ENCODE measurements at regions not wholly inside any gene's neighbourhood (a gene's known extent, or its start where the extent isn't known, plus 50 kb on each side); places are given as distances from the start of the nearest gene placed in this dataset.
"Not testable (repeated sequence)": the region's sequence is repeated elsewhere in the genome, so short reads cannot be mapped to it uniquely, and the experiment has no call there.

GRCh38 chr9:81077572-81077971 lies 611.8 kb downstream of the TLE1 start:
- no peak for DNase-seq (ENCODE audit: low read depth, low spot score)

GRCh38 chr9:81076131-81076530 lies 613.2 kb downstream of the TLE1 start:
- DNase-seq (ENCODE audit: low read depth, low spot score): no peak

GRCh38 chr9:81074221-81074620 lies 615.1 kb downstream of the TLE1 start:
- no peak for DNase-seq (ENCODE audit: low read depth, low spot score)

GRCh38 chr9:81073821-81074220 lies 615.5 kb downstream of the TLE1 start:
- no peak for DNase-seq (ENCODE audit: low read depth, low spot score)

GRCh38 chr9:81072758-81073157 lies 616.6 kb downstream of the TLE1 start:
- DNase-seq (ENCODE audit: low read depth, low spot score): no peak

- no peak for DNase-seq (ENCODE audit: low read depth, low spot score)
Observed at GRCh38 chr9:81071108-81071507, 618.2 kb downstream of the TLE1 start.

GRCh38 chr9:81070689-81071088 lies 618.7 kb downstream of the TLE1 start:
- DNase-seq (ENCODE audit: low read depth, low spot score): no peak

GRCh38 chr9:81069923-81070322 lies 619.4 kb downstream of the TLE1 start:
- no peak for DNase-seq (ENCODE audit: low read depth, low spot score)

GRCh38 chr9:81069038-81069795 lies 620.1 kb downstream of the TLE1 start:
- DNase-seq (ENCODE audit: low read depth, low spot score): no peak

GRCh38 chr9:81062995-81063394 lies 626.4 kb downstream of the TLE1 start:
- not testable (repeated sequence) for DNase-seq (ENCODE audit: low read depth, low spot score)

GRCh38 chr9:81058782-81059181 lies 630.6 kb downstream of the TLE1 start:
- DNase-seq (ENCODE audit: low read depth, low spot score): no peak

- no peak for DNase-seq (ENCODE audit: low read depth, low spot score)
Observed at GRCh38 chr9:81053298-81054025, 635.9 kb downstream of the TLE1 start.

- DNase-seq (ENCODE audit: low read depth, low spot score): peak; percentile 6
Observed at GRCh38 chr9:81052846-81053245, 636.5 kb downstream of the TLE1 start.

GRCh38 chr9:81047280-81047679 lies 642.1 kb downstream of the TLE1 start:
- DNase-seq (ENCODE audit: low read depth, low spot score): no peak

- DNase-seq (ENCODE audit: low read depth, low spot score): no peak
Observed at GRCh38 chr9:81045658-81046057, 643.7 kb downstream of the TLE1 start.

- DNase-seq (ENCODE audit: low read depth, low spot score): no peak
Observed at GRCh38 chr9:81037889-81038288, 651.5 kb downstream of the TLE1 start.

- no peak for DNase-seq (ENCODE audit: low read depth, low spot score)
Observed at GRCh38 chr9:81035601-81036000, 653.7 kb downstream of the TLE1 start.

GRCh38 chr9:81035171-81035570 lies 654.2 kb downstream of the TLE1 start:
- no peak for DNase-seq (ENCODE audit: low read depth, low spot score)

- no peak for DNase-seq (ENCODE audit: low read depth, low spot score)
Observed at GRCh38 chr9:81032831-81033230, 656.5 kb downstream of the TLE1 start.

GRCh38 chr9:81032030-81032572 lies 657.2 kb downstream of the TLE1 start:
- DNase-seq (ENCODE audit: low read depth, low spot score): peak; percentile 54

- no peak for DNase-seq (ENCODE audit: low read depth, low spot score)
Observed at GRCh38 chr9:81031422-81032029, 657.8 kb downstream of the TLE1 start.

GRCh38 chr9:81030027-81030426 lies 659.3 kb downstream of the TLE1 start:
- no peak for DNase-seq (ENCODE audit: low read depth, low spot score)

Measured in smooth muscle cell of the brain vasculature (primary cell).